H1 (cell line): ENCODE measurements at regions not wholly inside any gene's neighbourhood (a gene's known extent, or its start where the extent isn't known, plus 50 kb on each side); places are given as distances from the start of the nearest gene placed in this dataset.

Experiments used
- CTCF ChIA-PET: fragments of 300-600 bp; sonication (Branson Sonifier 250); formaldehyde crosslinking; loops from one replicate; lab custom pipeline; 2021; ENCODE audit not compliant: partially characterized antibody; lab: Charles Lee
- POLR2A ChIA-PET: fragments of 300-600 bp; sonication (Branson Sonifier 250); formaldehyde crosslinking; loops from one replicate; lab custom pipeline; 2021; ENCODE audit warnings: inconsistent platforms; ENCODE audit not compliant: partially characterized antibody; lab: Charles Lee
- DNase-seq, 2 experiments: peaks; one replicate each; pipeline versions ENCODE4 v3.0.0 to v3.0.0-alpha.2; 2010 to 2022; ENCODE audit warnings: low spot score in 2 of 2, low read depth in 1 of 2, mixed read lengths in 1 of 2
- FAIRE-seq: peaks from 2 replicates; lab custom pipeline; 2011; peaks lifted over from hg19 to GRCh38; lab: Jason Lieb, UNC
- H2AFZ ChIP-seq: 2 replicates; pipeline ENCODE4 v1.8.1; 2012; ENCODE audit warnings: low read length, inconsistent platforms
- H2AK5ac ChIP-seq: 2 replicates; pipeline ENCODE4 v1.6.1; 2013; ENCODE audit warnings: low read depth, low read length
- H2BK120ac ChIP-seq: replicated peaks from 2 replicates; pipeline ENCODE3; 2013; ENCODE audit warnings: low read depth, low read length, inconsistent platforms
- H2BK12ac ChIP-seq: 2 replicates; pipeline ENCODE4 v1.6.1; 2013; ENCODE audit warnings: low read depth, low read length
- H2BK15ac ChIP-seq: 2 replicates; pipeline ENCODE4 v1.6.1; 2013; ENCODE audit warnings: low read length
- H2BK20ac ChIP-seq: 2 replicates; pipeline ENCODE4 v1.6.1; 2013; ENCODE audit warnings: low read length
- H2BK5ac ChIP-seq: 2 replicates; pipeline ENCODE4 v1.6.1; 2013; ENCODE audit warnings: low read depth, low read length
- H3K14ac ChIP-seq: 2 replicates; pipeline ENCODE4 v1.6.1; 2013; ENCODE audit warnings: inconsistent platforms; ENCODE audit not compliant: insufficient read length
- H3K18ac ChIP-seq: 2 replicates; pipeline ENCODE4 v1.6.1; 2013; ENCODE audit warnings: low read length; ENCODE audit errors: extremely low read depth
- H3K23ac ChIP-seq: 2 replicates; pipeline ENCODE4 v1.6.1; 2013; ENCODE audit warnings: inconsistent platforms; ENCODE audit not compliant: insufficient read length
- H3K23me2 ChIP-seq: 2 replicates; pipeline ENCODE4 v1.6.1; 2013; ENCODE audit warnings: low read depth, low read length
- H3K27ac ChIP-seq: 2 replicates; pipeline ENCODE4 v1.6.1; 2011; ENCODE audit warnings: low read depth, low read length, inconsistent platforms
- H3K27me3 ChIP-seq, 4 experiments: replicated peaks in 1 of 4; 1 replicate in 1 of 4; 2 replicates in 3 of 4; pipeline versions ENCODE4 v1.6.1 to v1.8.1; 2011 to 2013; ENCODE audit warnings: low read length in 3 of 4, mild to moderate bottlenecking in 3 of 4, inconsistent platforms in 2 of 4, mixed read lengths in 2 of 4, moderate library complexity in 1 of 4; ENCODE audit not compliant: control insufficient read depth in 3 of 4, insufficient read depth in 3 of 4; ENCODE audit errors: extremely low read depth in 1 of 4
- H3K36me3 ChIP-seq, 4 experiments: 2 replicates each; pipeline versions ENCODE4 v1.6.1 to v1.8.1; 2011 to 2013; ENCODE audit warnings: mild to moderate bottlenecking in 4 of 4, low read length in 3 of 4, moderate library complexity in 2 of 4, control low read depth in 1 of 4, inconsistent platforms in 1 of 4; ENCODE audit not compliant: insufficient read depth in 4 of 4, control insufficient read depth in 2 of 4
- H3K4ac ChIP-seq: replicated peaks from 2 replicates; pipeline ENCODE3; 2013; ENCODE audit warnings: low read length, low read depth, mixed read lengths, inconsistent platforms; ENCODE audit not compliant: insufficient read length
- H3K4me1 ChIP-seq, 4 experiments: replicated peaks in 1 of 4; 1 replicate in 1 of 4; 2 replicates in 3 of 4; pipeline versions ENCODE4 v1.6.1 to v1.8.1; 2011 to 2013; ENCODE audit warnings: low read length in 3 of 4, inconsistent platforms in 2 of 4, mixed read lengths in 1 of 4; ENCODE audit not compliant: insufficient read depth in 4 of 4, control insufficient read depth in 3 of 4
- H3K4me2 ChIP-seq, 2 experiments: 2 replicates each; pipeline versions ENCODE4 v1.6.1 to v1.8.1; 2011 to 2013; ENCODE audit warnings: low read depth in 2 of 2, low read length in 2 of 2, control low read depth in 1 of 2, inconsistent platforms in 1 of 2, mild to moderate bottlenecking in 1 of 2; ENCODE audit not compliant: insufficient read depth in 1 of 2
- H3K4me3 ChIP-seq, 4 experiments: fragments of 200-600, 300-600 bp in 1 of 4; sonication (generic), shearing (Covaris generic), sonication (Bioruptor Twin) in 1 of 4; 2 replicates each; pipeline versions ENCODE4 v1.5.1 to v1.8.1; 2011 to 2016; ENCODE audit warnings: low read length in 4 of 4, low read depth in 3 of 4, control low read depth in 2 of 4, inconsistent platforms in 2 of 4, mild to moderate bottlenecking in 2 of 4, mixed read lengths in 1 of 4, moderate library complexity in 1 of 4; ENCODE audit not compliant: insufficient read depth in 2 of 4; ENCODE audit errors: extremely low read depth in 1 of 4
- H3K56ac ChIP-seq: replicated peaks from 2 replicates; pipeline ENCODE3; 2013; ENCODE audit warnings: low read depth, mild to moderate bottlenecking, mixed read lengths, low read length, inconsistent platforms; ENCODE audit not compliant: insufficient read length
- H3K79me1 ChIP-seq: 2 replicates; pipeline ENCODE4 v1.6.1; 2013; ENCODE audit warnings: low read depth, low read length, control low read depth
- H3K79me2 ChIP-seq, 2 experiments: 2 replicates each; pipeline versions ENCODE4 v1.6.1 to v1.8.1; 2012 to 2013; ENCODE audit warnings: low read length in 2 of 2, mild to moderate bottlenecking in 2 of 2, inconsistent platforms in 1 of 2; ENCODE audit not compliant: insufficient read depth in 2 of 2, control insufficient read depth in 1 of 2
- H3K9ac ChIP-seq, 4 experiments: replicated peaks in 1 of 4; 1 replicate in 1 of 4; 2 replicates in 3 of 4; pipeline versions ENCODE4 v1.6.1 to v1.8.1; 2011 to 2013; ENCODE audit warnings: low read depth in 3 of 4, low read length in 3 of 4, control low read depth in 2 of 4, mild to moderate bottlenecking in 2 of 4, moderate library complexity in 2 of 4, inconsistent platforms in 1 of 4; ENCODE audit errors: extremely low read depth in 1 of 4
- H3K9me3 ChIP-seq, 2 experiments: 2 replicates each; pipeline versions ENCODE4 v1.6.1 to v1.8.1; 2012 to 2013; ENCODE audit warnings: mild to moderate bottlenecking in 2 of 2, moderate library complexity in 2 of 2, control low read depth in 1 of 2, inconsistent platforms in 1 of 2, low read depth in 1 of 2, low read length in 1 of 2, mixed read lengths in 1 of 2; ENCODE audit not compliant: insufficient read depth in 2 of 2
- H4K20me1 ChIP-seq, 2 experiments: replicated peaks in 1 of 2; 2 replicates each; pipeline versions ENCODE3 to v1.8.1; 2011 to 2013; ENCODE audit warnings: inconsistent platforms in 2 of 2, low read length in 2 of 2, mild to moderate bottlenecking in 1 of 2; ENCODE audit not compliant: insufficient read depth in 2 of 2, control insufficient read depth in 1 of 2
- H4K5ac ChIP-seq: 2 replicates; pipeline ENCODE4 v1.6.1; 2013; ENCODE audit warnings: low read length, low read depth, mixed read lengths, inconsistent platforms; ENCODE audit not compliant: insufficient read length
- H4K8ac ChIP-seq: 2 replicates; pipeline ENCODE4 v1.8.0; 2013; ENCODE audit warnings: mild to moderate bottlenecking, moderate library complexity, low read length, inconsistent platforms; ENCODE audit not compliant: insufficient read depth; ENCODE audit errors: extremely low read depth
- H4K91ac ChIP-seq: replicated peaks from 2 replicates; pipeline ENCODE3; 2013; ENCODE audit warnings: low read length, mixed read lengths, inconsistent platforms; ENCODE audit not compliant: insufficient read length
- GABPA ChIP-seq: IDR thresholded peaks from 2 replicates; pipeline ENCODE4 v1.6.1; 2011; ENCODE audit warnings: mild to moderate bottlenecking, low read length, moderate library complexity, borderline replicate concordance; ENCODE audit not compliant: insufficient read depth
- JUND ChIP-seq: IDR thresholded peaks from 2 replicates; pipeline ENCODE4 v1.6.1; 2011; ENCODE audit warnings: mild to moderate bottlenecking, improper control_type of control experiment, low read length
- KDM1A ChIP-seq: fragments of 200-600, 300-600 bp; sonication (generic); IDR thresholded peaks from 2 replicates; pipeline ENCODE4 v1.7.1; 2016; ENCODE audit warnings: mild to moderate bottlenecking, low read length, borderline replicate concordance
- SAP30 ChIP-seq: fragments of 300-600 bp; sonication (generic); IDR thresholded peaks from 2 replicates; pipeline ENCODE4 v1.7.1; 2012; ENCODE audit warnings: low read length, moderate library complexity, mild to moderate bottlenecking, inconsistent platforms; ENCODE audit not compliant: insufficient read depth, insufficient replicate concordance
- TAF7 ChIP-seq: optimal IDR thresholded peaks from 2 replicates; pipeline ENCODE3; 2011; ENCODE audit warnings: low read depth, mild to moderate bottlenecking, inconsistent platforms, low read length, moderate library complexity, borderline replicate concordance
- TEAD4 ChIP-seq: IDR thresholded peaks from 2 replicates; pipeline ENCODE4 v1.6.1; 2012; ENCODE audit warnings: low read depth, low read length, inconsistent platforms, mixed read lengths
- USF2 ChIP-seq: IDR thresholded peaks from 2 replicates; pipeline ENCODE4 v1.6.1; 2011; ENCODE audit warnings: low read length, improper control_type of control experiment
- WGBS, 2 experiments: shearing (Covaris generic) in 1 of 2; methylation state at CpG; one replicate each; pipeline versions ENCODE4 v1.1.6 to v1.1.7; 2013 to 2015; ENCODE audit warnings: low lambda C conversion rate in 2 of 2, mixed read lengths in 2 of 2, inconsistent platforms in 1 of 2, low coverage in 1 of 2, missing lambda C conversion rate in 1 of 2; ENCODE audit not compliant: insufficient replicate concordance in 2 of 2, insufficient coverage in 1 of 2, insufficient read length in 1 of 2; ENCODE audit errors: extremely low coverage in 1 of 2, missing lambda C conversion rate in 1 of 2; 5-methylcytosine and 5-hydroxymethylcytosine counted together

GRCh38 chr13:80055847-80056246 is 285.1 kb downstream of the SPRY2 start:
- Histone ChIP-seq H3K9me3 (no peaks in the 10 kb centered on the region), H4K20me1 (no peaks in the 10 kb centered on the region), H3K14ac (no peak overlapping the region), H3K23me2 (no peaks in the 10 kb centered on the region), H3K4me3 (no peak overlapping the region), H4K8ac (no peak overlapping the region), H4K91ac (no peak overlapping the region), H3K4me1 (no peaks in the 10 kb centered on the region), H2BK20ac (no peak overlapping the region), H3K27ac (no peak overlapping the region), H2BK5ac (no peak overlapping the region), H2AK5ac (no peak overlapping the region), H2BK15ac (no peak overlapping the region), H2BK12ac (no peak overlapping the region), H3K79me1 (no peaks in the 10 kb centered on the region), H3K18ac (no peak overlapping the region), H3K56ac (no peak overlapping the region), H2BK120ac (no peak overlapping the region), H3K9ac (no peak overlapping the region), H3K27me3 (no peaks in the 10 kb centered on the region), H3K36me3 (no peaks in the 10 kb centered on the region), H4K5ac (no peak overlapping the region), H3K4me2 (no peak overlapping the region), H2AFZ (no peak overlapping the region), H3K4ac (no peak overlapping the region), H3K23ac (no peak overlapping the region), H3K79me2 (no peaks in the 10 kb centered on the region)
- DNase-seq = no peak
- ChIA-PET CTCF (no interaction called here), POLR2A (interaction anchor here (0.9 kb wide), 1 partner anchor 13 kb away, joined by 3 read pairs; no protein-coding TSS in a partner anchor)
- FAIRE-seq = no peak
- WGBS, 2 experiments = 86% methylated on average over 4 of the region's 4 CpGs; no CpG with 5 or more reads in 1 of the 2 experiments
- TF ChIP-seq TAF7 = no peak
- TF ChIP-seq JUND = no peak
- TF ChIP-seq TEAD4 = no peak
- TF ChIP-seq GABPA = no peak
- TF ChIP-seq KDM1A = no peak
- TF ChIP-seq SAP30 = no peak
- no peak for TF ChIP-seq USF2
